ENCODE measurements at regions not wholly inside any gene's neighbourhood (a gene's known extent, or its start where the extent isn't known, plus 50 kb on each side); places are given as distances from the start of the nearest gene placed in this dataset.

GRCh38 chr6:114595591-114595990 lies 252.8 kb upstream of the HS3ST5 start:
- no peaks in the 10 kb centered on the region for H3K27me3 ChIP-seq (ENCODE audit: insufficient read depth, low read length)
- H3K36me3 ChIP-seq (ENCODE audit: insufficient read depth, low read length), result no peaks in the 10 kb centered on the region
- no peak overlapping the region for H3K27ac ChIP-seq (ENCODE audit: low read depth, low read length)
- 97% methylated on average over 2 of the region's 2 CpGs for WGBS
- H3K9ac ChIP-seq (ENCODE audit: low read depth, low read length), result no peak overlapping the region
- no peaks in the 10 kb centered on the region for H3K4me1 ChIP-seq (ENCODE audit: insufficient read depth, low read length)
- no peaks in the 10 kb centered on the region for H3K9me3 ChIP-seq (ENCODE audit: insufficient read depth, low read depth, low read length)
- no peak overlapping the region for H3K4me3 ChIP-seq (ENCODE audit: low read length)

- no peaks in the 10 kb centered on the region for H3K4me1 ChIP-seq (ENCODE audit: insufficient read depth, low read length)
- 81% methylated on average over 1 of the region's 1 CpG for WGBS
- no peak overlapping the region for H3K4me3 ChIP-seq (ENCODE audit: low read length)
- H3K36me3 ChIP-seq (ENCODE audit: insufficient read depth, low read length), result no peaks in the 10 kb centered on the region
- no peak overlapping the region for H3K9ac ChIP-seq (ENCODE audit: low read depth, low read length)
- H3K27me3 ChIP-seq (ENCODE audit: insufficient read depth, low read length), result no peaks in the 10 kb centered on the region
- no peak overlapping the region for H3K27ac ChIP-seq (ENCODE audit: low read depth, low read length)
- H3K9me3 ChIP-seq (ENCODE audit: insufficient read depth, low read depth, low read length), result no peaks in the 10 kb centered on the region
Measured at GRCh38 chr6:114595186-114595585, 252.4 kb upstream of the HS3ST5 start.

GRCh38 chr6:114592506-114592905 lies 249.7 kb upstream of the HS3ST5 start:
- no peaks in the 10 kb centered on the region for H3K27me3 ChIP-seq (ENCODE audit: insufficient read depth, low read length)
- no peak overlapping the region for H3K27ac ChIP-seq (ENCODE audit: low read depth, low read length)
- H3K9ac ChIP-seq (ENCODE audit: low read depth, low read length), result no peak overlapping the region
- H3K4me3 ChIP-seq (ENCODE audit: low read length), result no peak overlapping the region
- no peaks in the 10 kb centered on the region for H3K4me1 ChIP-seq (ENCODE audit: insufficient read depth, low read length)
- H3K36me3 ChIP-seq (ENCODE audit: insufficient read depth, low read length), result no peaks in the 10 kb centered on the region
- WGBS, result 96% methylated on average over 4 of the region's 4 CpGs
- H3K9me3 ChIP-seq (ENCODE audit: insufficient read depth, low read depth, low read length), result no peaks in the 10 kb centered on the region; the same call in 1 of the 2 replicates

- Histone ChIP-seq H3K36me3 (ENCODE audit: insufficient read depth, low read length) (no peaks in the 10 kb centered on the region), H3K4me1 (ENCODE audit: insufficient read depth, low read length) (no peaks in the 10 kb centered on the region), H3K27ac (ENCODE audit: low read depth, low read length) (no peak overlapping the region), H3K27me3 (ENCODE audit: insufficient read depth, low read length) (no peaks in the 10 kb centered on the region), H3K9me3 (ENCODE audit: insufficient read depth, low read depth, low read length) (peaks cover 17% of the 10 kb centered on the region), H3K4me3 (ENCODE audit: low read length) (no peak overlapping the region), H3K9ac (ENCODE audit: low read depth, low read length) (no peak overlapping the region)
- WGBS, result 96% methylated on average over 5 of the region's 5 CpGs
Measured at GRCh38 chr6:114588726-114589125, 245.9 kb upstream of the HS3ST5 start.

- Histone ChIP-seq H3K4me3 (ENCODE audit: low read length) (no peak overlapping the region), H3K4me1 (ENCODE audit: insufficient read depth, low read length) (no peaks in the 10 kb centered on the region), H3K27me3 (ENCODE audit: insufficient read depth, low read length) (no peaks in the 10 kb centered on the region), H3K9me3 (ENCODE audit: insufficient read depth, low read depth, low read length) (peaks cover 23% of the 10 kb centered on the region), H3K9ac (ENCODE audit: low read depth, low read length) (no peak overlapping the region), H3K27ac (ENCODE audit: low read depth, low read length) (no peak overlapping the region), H3K36me3 (ENCODE audit: insufficient read depth, low read length) (no peaks in the 10 kb centered on the region)
- 90% methylated on average over 2 of the region's 2 CpGs for WGBS
Measured at GRCh38 chr6:114586298-114586697, 243.5 kb upstream of the HS3ST5 start.

- no peaks in the 10 kb centered on the region for H3K27me3 ChIP-seq (ENCODE audit: insufficient read depth, low read length)
- WGBS, result 90% methylated on average over 2 of the region's 2 CpGs
- no peaks in the 10 kb centered on the region for H3K36me3 ChIP-seq (ENCODE audit: insufficient read depth, low read length)
- H3K4me1 ChIP-seq (ENCODE audit: insufficient read depth, low read length), result peaks cover 17% of the 10 kb centered on the region
- no peak overlapping the region for H3K4me3 ChIP-seq (ENCODE audit: low read length)
- no peak overlapping the region for H3K9ac ChIP-seq (ENCODE audit: low read depth, low read length)
- H3K9me3 ChIP-seq (ENCODE audit: insufficient read depth, low read depth, low read length), result peaks cover 10% of the 10 kb centered on the region; the same call in 1 of the 2 replicates
- no peak overlapping the region for H3K27ac ChIP-seq (ENCODE audit: low read depth, low read length)
Measured at GRCh38 chr6:114581293-114581692, 238.5 kb upstream of the HS3ST5 start.

- 87% methylated on average over 3 of the region's 3 CpGs for WGBS
- Histone ChIP-seq H3K36me3 (ENCODE audit: insufficient read depth, low read length) (no peaks in the 10 kb centered on the region), H3K4me1 (ENCODE audit: insufficient read depth, low read length) (peaks cover 19% of the 10 kb centered on the region), H3K27me3 (ENCODE audit: insufficient read depth, low read length) (no peaks in the 10 kb centered on the region), H3K9ac (ENCODE audit: low read depth, low read length) (no peak overlapping the region), H3K27ac (ENCODE audit: low read depth, low read length) (no peak overlapping the region), H3K9me3 (ENCODE audit: insufficient read depth, low read depth, low read length) (peaks cover 6% of the 10 kb centered on the region; the same call in 1 of the 2 replicates), H3K4me3 (ENCODE audit: low read length) (no peak overlapping the region)
Measured at GRCh38 chr6:114580882-114581281, 238.1 kb upstream of the HS3ST5 start.

GRCh38 chr6:114579486-114579885 lies 236.7 kb upstream of the HS3ST5 start:
- Histone ChIP-seq H3K9ac (ENCODE audit: low read depth, low read length) (no peak overlapping the region), H3K4me3 (ENCODE audit: low read length) (no peak overlapping the region), H3K9me3 (ENCODE audit: insufficient read depth, low read depth, low read length) (0 out of 2 replicates have a peak, but pooled peaks cover 5% of the 10 kb centered on the region), H3K36me3 (ENCODE audit: insufficient read depth, low read length) (no peaks in the 10 kb centered on the region), H3K27me3 (ENCODE audit: insufficient read depth, low read length) (no peaks in the 10 kb centered on the region), H3K4me1 (ENCODE audit: insufficient read depth, low read length) (peaks cover 19% of the 10 kb centered on the region), H3K27ac (ENCODE audit: low read depth, low read length) (no peak overlapping the region)

- H3K9ac ChIP-seq (ENCODE audit: low read depth, low read length), result no peak overlapping the region
- no peak overlapping the region for H3K27ac ChIP-seq (ENCODE audit: low read depth, low read length)
- no peaks in the 10 kb centered on the region for H3K27me3 ChIP-seq (ENCODE audit: insufficient read depth, low read length)
- H3K9me3 ChIP-seq (ENCODE audit: insufficient read depth, low read depth, low read length), result 0 out of 2 replicates have a peak, but pooled peaks cover 2% of the 10 kb centered on the region
- no peak overlapping the region for H3K4me3 ChIP-seq (ENCODE audit: low read length)
- WGBS, result 43% methylated on average over 1 of the region's 1 CpG
- no peaks in the 10 kb centered on the region for H3K36me3 ChIP-seq (ENCODE audit: insufficient read depth, low read length)
- peaks cover 19% of the 10 kb centered on the region for H3K4me1 ChIP-seq (ENCODE audit: insufficient read depth, low read length)
Measured at GRCh38 chr6:114577109-114577508, 234.3 kb upstream of the HS3ST5 start.

- no peak overlapping the region for H3K9ac ChIP-seq (ENCODE audit: low read depth, low read length)
- H3K27ac ChIP-seq (ENCODE audit: low read depth, low read length), result no peak overlapping the region
- H3K9me3 ChIP-seq (ENCODE audit: insufficient read depth, low read depth, low read length), result no peaks in the 10 kb centered on the region
- H3K27me3 ChIP-seq (ENCODE audit: insufficient read depth, low read length), result no peaks in the 10 kb centered on the region
- 98% methylated on average over 3 of the region's 4 CpGs for WGBS
- H3K4me3 ChIP-seq (ENCODE audit: low read length), result no peak overlapping the region
- H3K4me1 ChIP-seq (ENCODE audit: insufficient read depth, low read length), result peaks cover 19% of the 10 kb centered on the region
- no peaks in the 10 kb centered on the region for H3K36me3 ChIP-seq (ENCODE audit: insufficient read depth, low read length)
Measured at GRCh38 chr6:114576330-114576729, 233.5 kb upstream of the HS3ST5 start.

GRCh38 chr6:114569669-114570068 lies 226.8 kb upstream of the HS3ST5 start:
- Histone ChIP-seq H3K36me3 (ENCODE audit: insufficient read depth, low read length) (no peaks in the 10 kb centered on the region), H3K4me1 (ENCODE audit: insufficient read depth, low read length) (peaks cover 11% of the 10 kb centered on the region), H3K9me3 (ENCODE audit: insufficient read depth, low read depth, low read length) (peaks cover 9% of the 10 kb centered on the region), H3K9ac (ENCODE audit: low read depth, low read length) (no peak overlapping the region), H3K27me3 (ENCODE audit: insufficient read depth, low read length) (no peaks in the 10 kb centered on the region), H3K4me3 (ENCODE audit: low read length) (no peak overlapping the region), H3K27ac (ENCODE audit: low read depth, low read length) (no peak overlapping the region)
- 68% methylated on average over 3 of the region's 3 CpGs for WGBS

- Histone ChIP-seq H3K27me3 (ENCODE audit: insufficient read depth, low read length) (no peaks in the 10 kb centered on the region), H3K36me3 (ENCODE audit: insufficient read depth, low read length) (no peaks in the 10 kb centered on the region), H3K9ac (ENCODE audit: low read depth, low read length) (no peak overlapping the region), H3K27ac (ENCODE audit: low read depth, low read length) (no peak overlapping the region), H3K4me1 (ENCODE audit: insufficient read depth, low read length) (no peaks in the 10 kb centered on the region), H3K9me3 (ENCODE audit: insufficient read depth, low read depth, low read length) (peaks cover 17% of the 10 kb centered on the region), H3K4me3 (ENCODE audit: low read length) (no peak overlapping the region)
- 93% methylated on average over 9 of the region's 9 CpGs for WGBS
Measured at GRCh38 chr6:114564302-114564933, 221.6 kb upstream of the HS3ST5 start.
